PFSK-1 (cell line): ENCODE measurements at regions not wholly inside any gene's neighbourhood (a gene's known extent, or its start where the extent isn't known, plus 50 kb on each side); places are given as distances from the start of the nearest gene placed in this dataset.

Experiments
- FOXP2 ChIP-seq: optimal IDR thresholded peaks from 2 replicates; pipeline ENCODE3; 2011; ENCODE audit warnings: borderline replicate concordance, control low read depth, inconsistent platforms; ENCODE audit not compliant: insufficient read depth; ENCODE audit errors: extremely low read length, extremely low read depth
- POLR2AphosphoS5 ChIP-seq: IDR thresholded peaks from 2 replicates; pipeline ENCODE4 v1.6.1; 2012; ENCODE audit warnings: low read depth, mild to moderate bottlenecking, control low read depth, low read length, moderate library complexity
- REST ChIP-seq, 2 experiments: IDR thresholded peaks; 2 replicates each; pipeline versions ENCODE4 v1.6.1 to v1.8.0; 2011 to 2012; ENCODE audit warnings: low read depth in 2 of 2, low read length in 2 of 2, control low read depth in 1 of 2, inconsistent platforms in 1 of 2, mild to moderate bottlenecking in 1 of 2, moderate library complexity in 1 of 2; ENCODE audit not compliant: insufficient read depth in 1 of 2
- SIN3A ChIP-seq: IDR thresholded peaks from 2 replicates; pipeline ENCODE4 v1.6.1; 2012; ENCODE audit warnings: mild to moderate bottlenecking, low read length, moderate library complexity, borderline replicate concordance; ENCODE audit not compliant: insufficient read depth
- TAF1 ChIP-seq: IDR thresholded peaks from 2 replicates; pipeline ENCODE4 v1.6.1; 2012; ENCODE audit warnings: low read length, control low read depth, borderline replicate concordance; ENCODE audit not compliant: insufficient read depth

DNA sequence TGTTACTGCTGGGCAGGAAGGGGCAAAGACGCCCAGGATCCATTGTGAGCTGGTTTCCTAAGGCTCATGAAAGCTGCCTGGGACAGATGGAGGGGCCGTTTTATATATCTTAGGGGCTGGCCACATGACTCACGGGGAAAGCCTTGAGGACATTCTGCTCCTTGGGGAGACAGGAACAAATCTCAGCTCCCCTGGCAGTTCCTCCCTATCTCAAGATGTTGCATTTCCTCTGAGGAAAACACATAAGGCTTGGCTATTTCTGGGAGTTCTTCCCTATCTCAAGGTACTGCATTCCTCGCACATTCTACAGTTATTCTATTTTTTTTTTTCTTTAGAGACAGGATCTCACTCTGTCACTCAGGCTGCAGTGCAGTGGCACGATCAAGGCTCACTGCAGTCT, 804.6 kb upstream of the TENM3 start:
- TF ChIP-seq TAF1: no peak
- TF ChIP-seq SIN3A: no peak
- no peak for TF ChIP-seq REST (IDR thresholded peaks at IDR 0.05; ENCODE audit: insufficient read depth in 1 of 2, low read depth in 2 of 2, low read length in 2 of 2)
- no peak for TF ChIP-seq POLR2AphosphoS5
- no peak for TF ChIP-seq FOXP2

GRCh38 chr4:181443021-181443420, 800.2 kb upstream of the TENM3 start:
- no peak for TF ChIP-seq FOXP2

DNA sequence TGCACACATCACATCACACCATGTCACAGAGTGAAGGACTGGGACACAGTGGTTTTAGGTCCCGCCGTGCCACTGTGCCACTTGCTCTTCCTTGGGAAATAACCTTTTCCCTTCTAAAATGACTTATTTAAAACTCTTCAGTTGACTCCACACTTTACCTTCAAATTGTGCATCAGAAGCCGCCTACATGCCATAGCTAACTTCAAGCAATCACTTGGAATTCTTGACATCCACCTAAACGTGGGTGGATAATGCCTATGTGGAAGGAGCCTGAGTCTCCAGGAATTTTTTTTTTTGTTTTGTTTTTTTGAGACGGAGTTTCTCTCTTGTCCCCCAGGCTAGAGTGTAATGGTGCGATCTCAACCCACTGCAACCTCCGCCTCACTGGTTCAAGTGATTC, 777.4 kb upstream of the TENM3 start:
- no peak for TF ChIP-seq POLR2AphosphoS5
- TF ChIP-seq FOXP2: no peak
- TF ChIP-seq TAF1: no peak
- TF ChIP-seq SIN3A: no peak
- TF ChIP-seq REST (IDR thresholded peaks at IDR 0.05; ENCODE audit: insufficient read depth in 1 of 2, low read depth in 2 of 2, low read length in 2 of 2): no peak

- no peak for TF ChIP-seq POLR2AphosphoS5
- no peak for TF ChIP-seq REST (IDR thresholded peaks at IDR 0.05; ENCODE audit: insufficient read depth in 1 of 2, low read depth in 2 of 2, low read length in 2 of 2)
- no peak for TF ChIP-seq TAF1
- TF ChIP-seq FOXP2: no peak
- no peak for TF ChIP-seq SIN3A
Measured at GRCh38 chr4:181468451-181468850, 774.8 kb upstream of the TENM3 start.

DNA sequence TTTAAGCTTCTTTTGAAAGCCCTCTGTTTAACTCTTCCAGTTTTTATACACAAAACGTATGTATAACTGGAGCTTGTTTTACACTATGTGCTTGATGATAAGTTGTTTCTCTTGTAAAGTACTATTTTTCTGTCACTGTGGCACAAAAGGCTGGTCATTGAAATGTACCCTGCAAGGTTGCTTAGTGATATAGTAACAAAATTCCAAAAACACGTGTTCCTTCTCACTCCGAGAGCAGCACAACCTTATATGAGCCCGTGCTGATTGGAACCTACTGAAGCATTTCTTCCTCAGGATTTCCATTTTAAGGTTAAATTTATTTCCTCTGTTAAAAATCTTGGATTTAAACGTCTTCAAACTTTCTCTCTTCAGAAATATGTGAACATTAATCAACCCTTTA, 772.9 kb upstream of the TENM3 start:
- TF ChIP-seq TAF1 (no peak), FOXP2 (no peak), REST (IDR thresholded peaks at IDR 0.05; ENCODE audit: insufficient read depth in 1 of 2, low read depth in 2 of 2, low read length in 2 of 2) (no peak), POLR2AphosphoS5 (no peak), SIN3A (no peak)
